ENCODE measurements at regions not wholly inside any gene's neighbourhood (a gene's known extent, or its start where the extent isn't known, plus 50 kb on each side); places are given as distances from the start of the nearest gene placed in this dataset.

GRCh38 chr1:199002661-199003060 lies 363.8 kb downstream of the PTPRC start:
- Mint-ChIP-seq H3K27ac (no peak overlapping the region), H3K4me3 (ENCODE audit: low read depth) (no peak overlapping the region), H3K9me3 (ENCODE audit: low read depth) (no peaks in the 10 kb centered on the region), H3K36me3 (ENCODE audit: insufficient read depth) (no peaks in the 10 kb centered on the region), H3K27me3 (no peaks in the 10 kb centered on the region), H3K4me1 (ENCODE audit: low read depth) (no peaks in the 10 kb centered on the region)
- no peak for DNase-seq (ENCODE audit: low spot score, unreplicated experiment)
- TF ChIP-seq, protein P1, sequence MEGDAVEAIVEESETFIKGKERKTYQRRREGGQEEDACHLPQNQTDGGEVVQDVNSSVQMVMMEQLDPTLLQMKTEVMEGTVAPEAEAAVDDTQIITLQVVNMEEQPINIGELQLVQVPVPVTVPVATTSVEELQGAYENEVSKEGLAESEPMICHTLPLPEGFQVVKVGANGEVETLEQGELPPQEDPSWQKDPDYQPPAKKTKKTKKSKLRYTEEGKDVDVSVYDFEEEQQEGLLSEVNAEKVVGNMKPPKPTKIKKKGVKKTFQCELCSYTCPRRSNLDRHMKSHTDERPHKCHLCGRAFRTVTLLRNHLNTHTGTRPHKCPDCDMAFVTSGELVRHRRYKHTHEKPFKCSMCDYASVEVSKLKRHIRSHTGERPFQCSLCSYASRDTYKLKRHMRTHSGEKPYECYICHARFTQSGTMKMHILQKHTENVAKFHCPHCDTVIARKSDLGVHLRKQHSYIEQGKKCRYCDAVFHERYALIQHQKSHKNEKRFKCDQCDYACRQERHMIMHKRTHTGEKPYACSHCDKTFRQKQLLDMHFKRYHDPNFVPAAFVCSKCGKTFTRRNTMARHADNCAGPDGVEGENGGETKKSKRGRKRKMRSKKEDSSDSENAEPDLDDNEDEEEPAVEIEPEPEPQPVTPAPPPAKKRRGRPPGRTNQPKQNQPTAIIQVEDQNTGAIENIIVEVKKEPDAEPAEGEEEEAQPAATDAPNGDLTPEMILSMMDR (IDR thresholded peaks at IDR 0.05; ENCODE audit: unreplicated experiment) = no peak

DNA sequence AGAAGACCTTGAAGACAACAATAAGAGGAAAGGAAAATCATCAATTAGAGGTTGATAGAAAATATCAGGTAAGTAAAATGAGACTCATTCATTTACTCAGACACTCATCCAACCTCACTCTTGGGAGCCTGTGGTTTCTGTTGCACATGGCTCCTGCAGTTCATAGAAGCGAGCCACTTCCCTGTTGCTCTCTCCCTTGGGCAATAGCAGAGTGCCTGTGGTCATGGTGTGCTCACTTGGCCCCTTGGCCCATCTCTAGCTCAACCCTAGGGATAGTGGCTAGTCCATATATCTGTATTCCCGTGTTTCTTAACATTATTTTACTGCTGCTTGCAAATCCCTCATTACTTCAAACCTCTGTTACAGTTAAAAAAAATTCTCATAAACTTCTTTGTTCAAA lies 368.6 kb downstream of the PTPRC start:
- DNase-seq (ENCODE audit: low spot score, unreplicated experiment) = no peak
- Mint-ChIP-seq H3K4me1 (ENCODE audit: low read depth) (no peaks in the 10 kb centered on the region), H3K36me3 (ENCODE audit: insufficient read depth) (no peaks in the 10 kb centered on the region), H3K9me3 (ENCODE audit: low read depth) (no peaks in the 10 kb centered on the region), H3K27ac (no peak overlapping the region), H3K4me3 (ENCODE audit: low read depth) (no peak overlapping the region), H3K27me3 (no peaks in the 10 kb centered on the region)
- TF ChIP-seq, protein P1 (IDR thresholded peaks at IDR 0.05; ENCODE audit: unreplicated experiment) = no peak

- no peak overlapping the region for H3K4me3 Mint-ChIP-seq (ENCODE audit: low read depth)
- no peaks in the 10 kb centered on the region for H3K9me3 Mint-ChIP-seq (ENCODE audit: low read depth)
- no peaks in the 10 kb centered on the region for H3K4me1 Mint-ChIP-seq (ENCODE audit: low read depth)
- no peak for DNase-seq (ENCODE audit: low spot score, unreplicated experiment)
- no peak overlapping the region for H3K27ac Mint-ChIP-seq
- H3K27me3 Mint-ChIP-seq = no peaks in the 10 kb centered on the region
- TF ChIP-seq, protein P1 (IDR thresholded peaks at IDR 0.05; ENCODE audit: unreplicated experiment) = no peak
- no peaks in the 10 kb centered on the region for H3K36me3 Mint-ChIP-seq (ENCODE audit: insufficient read depth)
These were observed 370.6 kb downstream of the PTPRC start for GRCh38 chr1:199009447-199009846.

DNA sequence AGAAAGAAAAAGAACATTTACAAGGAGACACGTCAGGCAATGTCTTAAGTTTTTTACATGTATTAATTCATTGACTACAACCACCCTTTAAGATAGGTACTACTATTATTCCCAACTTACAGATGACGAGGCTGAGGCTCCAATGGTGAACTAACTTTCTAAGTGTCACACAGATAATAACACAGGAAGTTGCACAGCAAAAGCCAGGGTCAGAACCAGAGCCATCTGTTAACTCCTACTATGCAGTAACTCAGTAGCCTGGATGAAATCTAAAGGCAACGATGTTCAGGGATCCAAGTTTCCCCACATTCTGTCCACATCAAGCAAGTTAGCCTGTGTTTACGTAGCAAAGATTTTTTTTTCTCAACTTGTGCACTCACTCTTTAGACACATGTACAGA lies 371.7 kb downstream of the PTPRC start:
- H3K4me1 Mint-ChIP-seq (ENCODE audit: low read depth) = no peaks in the 10 kb centered on the region
- H3K36me3 Mint-ChIP-seq (ENCODE audit: insufficient read depth) = no peaks in the 10 kb centered on the region
- no peak overlapping the region for H3K27ac Mint-ChIP-seq
- H3K9me3 Mint-ChIP-seq (ENCODE audit: low read depth) = no peaks in the 10 kb centered on the region
- H3K4me3 Mint-ChIP-seq (ENCODE audit: low read depth) = no peak overlapping the region
- TF ChIP-seq, protein P1 (IDR thresholded peaks at IDR 0.05; ENCODE audit: unreplicated experiment) = no peak
- DNase-seq (ENCODE audit: low spot score, unreplicated experiment) = no peak
- H3K27me3 Mint-ChIP-seq = no peaks in the 10 kb centered on the region

GRCh38 chr1:199010933-199011332 lies 372.1 kb downstream of the PTPRC start:
- no peak overlapping the region for H3K27ac Mint-ChIP-seq
- H3K4me1 Mint-ChIP-seq (ENCODE audit: low read depth) = no peaks in the 10 kb centered on the region
- no peaks in the 10 kb centered on the region for H3K27me3 Mint-ChIP-seq
- H3K9me3 Mint-ChIP-seq (ENCODE audit: low read depth) = no peaks in the 10 kb centered on the region
- DNase-seq (ENCODE audit: low spot score, unreplicated experiment) = no peak
- TF ChIP-seq, protein P1 (IDR thresholded peaks at IDR 0.05; ENCODE audit: unreplicated experiment) = no peak
- no peaks in the 10 kb centered on the region for H3K36me3 Mint-ChIP-seq (ENCODE audit: insufficient read depth)
- H3K4me3 Mint-ChIP-seq (ENCODE audit: low read depth) = no peak overlapping the region
